ENCODE measurements at regions not wholly inside any gene's neighbourhood (a gene's known extent, or its start where the extent isn't known, plus 50 kb on each side); places are given as distances from the start of the nearest gene placed in this dataset.

DNA sequence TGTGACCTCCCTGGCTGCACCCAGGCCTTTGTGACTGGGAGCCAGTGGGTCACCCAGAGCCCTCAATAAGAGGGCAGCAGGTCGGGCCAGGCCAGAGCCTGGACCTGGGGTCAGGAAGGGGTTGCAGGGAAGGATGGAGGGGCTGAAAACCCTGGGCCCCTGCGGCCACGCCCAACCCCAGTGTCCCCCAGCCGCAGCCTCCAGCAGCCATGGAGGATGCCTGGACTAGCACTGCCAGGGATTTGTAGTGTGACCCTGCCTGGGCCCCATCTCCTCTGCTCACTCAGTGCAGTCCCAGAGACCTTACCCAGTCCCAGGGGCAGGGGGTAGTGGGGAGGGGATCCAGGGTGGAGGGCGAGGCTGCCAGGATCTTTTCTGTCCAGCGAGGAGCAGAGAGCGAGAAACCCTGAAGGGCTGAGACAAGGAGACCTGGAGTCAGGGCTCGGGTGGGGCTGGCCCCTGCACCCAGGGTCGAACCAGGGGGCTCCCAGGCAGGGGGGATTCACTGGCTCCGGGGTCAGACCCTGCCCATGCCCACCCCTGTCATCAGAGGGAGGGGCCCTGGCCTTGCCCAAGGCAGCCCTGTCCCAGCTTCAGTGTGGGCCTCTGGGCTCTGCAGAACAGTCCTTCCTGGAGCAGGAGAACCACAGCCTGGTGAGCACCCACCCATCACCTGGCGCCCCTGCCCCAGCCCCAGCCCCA is 187.5 kb downstream of the IGLL1 start:
- TF ChIP-seq IRF2 (CRISPR knock-in tag; IDR thresholded peaks at IDR 0.05) = no peak
- no peak for TF ChIP-seq CHD4 (IDR thresholded peaks at IDR 0.05; ENCODE audit: borderline replicate concordance, low read length)
- no peak for TF ChIP-seq CSRNP1 (CRISPR knock-in tag; IDR thresholded peaks at IDR 0.05)
- no peak for TF ChIP-seq JUND (CRISPR knock-in tag; IDR thresholded peaks at IDR 0.05)
- TF ChIP-seq HDAC2 (CRISPR knock-in tag; IDR thresholded peaks at IDR 0.05) = no peak
- TF ChIP-seq, protein P1, sequence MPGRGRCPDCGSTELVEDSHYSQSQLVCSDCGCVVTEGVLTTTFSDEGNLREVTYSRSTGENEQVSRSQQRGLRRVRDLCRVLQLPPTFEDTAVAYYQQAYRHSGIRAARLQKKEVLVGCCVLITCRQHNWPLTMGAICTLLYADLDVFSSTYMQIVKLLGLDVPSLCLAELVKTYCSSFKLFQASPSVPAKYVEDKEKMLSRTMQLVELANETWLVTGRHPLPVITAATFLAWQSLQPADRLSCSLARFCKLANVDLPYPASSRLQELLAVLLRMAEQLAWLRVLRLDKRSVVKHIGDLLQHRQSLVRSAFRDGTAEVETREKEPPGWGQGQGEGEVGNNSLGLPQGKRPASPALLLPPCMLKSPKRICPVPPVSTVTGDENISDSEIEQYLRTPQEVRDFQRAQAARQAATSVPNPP (CRISPR knock-in tag; IDR thresholded peaks at IDR 0.05) = no peak
- no peak for TF ChIP-seq CTCF (CRISPR knock-in tag; IDR thresholded peaks at IDR 0.05)
- TF ChIP-seq, protein P2, sequence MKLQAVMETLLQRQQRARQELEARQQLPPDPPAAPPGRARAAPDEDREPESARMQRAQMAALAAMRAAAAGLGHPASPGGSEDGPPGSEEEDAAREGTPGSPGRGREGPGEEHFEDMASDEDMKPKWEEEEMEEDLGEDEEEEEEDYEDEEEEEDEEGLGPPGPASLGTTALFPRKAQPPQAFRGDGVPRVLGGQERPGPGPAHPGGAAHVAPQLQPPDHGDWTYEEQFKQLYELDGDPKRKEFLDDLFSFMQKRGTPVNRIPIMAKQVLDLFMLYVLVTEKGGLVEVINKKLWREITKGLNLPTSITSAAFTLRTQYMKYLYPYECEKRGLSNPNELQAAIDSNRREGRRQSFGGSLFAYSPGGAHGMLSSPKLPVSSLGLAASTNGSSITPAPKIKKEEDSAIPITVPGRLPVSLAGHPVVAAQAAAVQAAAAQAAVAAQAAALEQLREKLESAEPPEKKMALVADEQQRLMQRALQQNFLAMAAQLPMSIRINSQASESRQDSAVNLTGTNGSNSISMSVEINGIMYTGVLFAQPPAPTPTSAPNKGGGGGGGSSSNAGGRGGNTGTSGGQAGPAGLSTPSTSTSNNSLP (IDR thresholded peaks at IDR 0.05; ENCODE audit: low read depth, low read length) = no peak
- no peak for TF ChIP-seq ZBTB1 (CRISPR knock-in tag; IDR thresholded peaks at IDR 0.05; ENCODE audit: borderline replicate concordance)
- no peak for TF ChIP-seq EP300 (IDR thresholded peaks at IDR 0.05; ENCODE audit: low read depth in 2 of 2, low read length in 2 of 2)
- TF ChIP-seq EP300 (CRISPR knock-in tag; IDR thresholded peaks at IDR 0.05; ENCODE audit: borderline replicate concordance) = no peak
- TF ChIP-seq, protein P3, sequence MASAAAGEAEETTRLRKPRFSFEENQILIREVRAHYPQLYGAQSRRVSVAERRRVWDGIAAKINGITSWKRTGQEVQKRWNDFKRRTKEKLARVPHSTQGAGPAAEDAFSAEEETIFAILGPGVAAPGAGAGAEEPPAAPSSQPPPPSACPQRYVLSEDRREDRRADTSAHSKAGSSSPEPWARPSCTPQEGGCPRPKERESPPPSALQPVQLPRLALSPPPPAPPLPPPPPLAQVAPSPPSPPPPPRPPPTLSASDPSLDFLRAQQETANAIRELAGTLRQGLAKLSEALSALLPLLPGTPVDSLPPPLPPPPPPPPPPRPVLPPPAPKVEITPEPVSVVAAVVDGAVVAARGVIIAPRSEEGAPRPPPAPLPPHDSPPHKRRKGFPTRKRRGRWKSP (CRISPR knock-in tag; IDR thresholded peaks at IDR 0.05) = no peak
- no peak for TF ChIP-seq SRF (IDR thresholded peaks at IDR 0.05; ENCODE audit: low read depth, low read length)
- TF ChIP-seq NR1H2 (CRISPR knock-in tag; IDR thresholded peaks at IDR 0.05; ENCODE audit: borderline replicate concordance, low read depth) = no peak
